MM.1S (cell line): ENCODE measurements at regions not wholly inside any gene's neighbourhood (a gene's known extent, or its start where the extent isn't known, plus 50 kb on each side); places are given as distances from the start of the nearest gene placed in this dataset.

Experiments used
- DNase-seq: peaks from one replicate; pipeline ENCODE4 v3.0.0-alpha.2; 2015
- H2AFZ ChIP-seq: fragments of 300-600 bp; sonication (generic); 2 replicates; pipeline ENCODE4 v1.6.0; 2016; ENCODE audit warnings: antibody characterized with exemption, low read length
- H3F3A ChIP-seq: fragments of 300-600 bp; sonication (generic); 2 replicates; pipeline ENCODE4 v1.6.1; 2016; ENCODE audit warnings: mild to moderate bottlenecking, antibody characterized with exemption, low read length, moderate library complexity, mixed read lengths; ENCODE audit not compliant: insufficient read depth
- H3K27ac ChIP-seq: fragments of 300-600 bp; sonication (generic); 2 replicates; pipeline ENCODE4 v1.5.1; 2016; ENCODE audit warnings: mild to moderate bottlenecking, low read length
- H3K27me3 ChIP-seq: fragments of 300-600 bp; sonication (generic); replicated peaks from 2 replicates; pipeline ENCODE4 v1.6.0; 2016; ENCODE audit warnings: low read length; ENCODE audit not compliant: insufficient read depth
- H3K36me3 ChIP-seq: fragments of 300-600 bp; sonication (generic); replicated peaks from 2 replicates; pipeline ENCODE4 v1.6.1; 2016; ENCODE audit warnings: mild to moderate bottlenecking, low read length, mixed read lengths; ENCODE audit not compliant: insufficient read depth
- H3K4me1 ChIP-seq: fragments of 300-600 bp; sonication (generic); 2 replicates; pipeline ENCODE4 v1.6.1; 2016; ENCODE audit warnings: low read length, mixed read lengths
- H3K4me2 ChIP-seq: fragments of 300-600 bp; sonication (generic); 2 replicates; pipeline ENCODE4 v1.6.0; 2016; ENCODE audit warnings: low read depth, low read length
- H3K4me3 ChIP-seq: fragments of 300-600 bp; sonication (generic); 2 replicates; pipeline ENCODE4 v1.5.1; 2016; ENCODE audit warnings: low read length, mixed read lengths
- H3K79me2 ChIP-seq: fragments of 300-600 bp; sonication (generic); 2 replicates; pipeline ENCODE4 v1.6.1; 2016; ENCODE audit warnings: mixed run types, low read length, mixed read lengths
- H3K9ac ChIP-seq: fragments of 300-600 bp; sonication (generic); 2 replicates; pipeline ENCODE4 v1.6.1; 2016; ENCODE audit warnings: low read length, mixed read lengths
- H3K9me2 ChIP-seq: fragments of 300-600 bp; sonication (generic); replicated peaks from 2 replicates; pipeline ENCODE4 v1.6.1; 2016; ENCODE audit warnings: mild to moderate bottlenecking, low read length, mixed read lengths; ENCODE audit not compliant: insufficient read depth
- H3K9me3 ChIP-seq: fragments of 300-600 bp; sonication (generic); replicated peaks from 2 replicates; pipeline ENCODE4 v1.6.1; 2016; ENCODE audit warnings: mild to moderate bottlenecking, low read length, mixed read lengths; ENCODE audit not compliant: insufficient read depth
- H4K20me1 ChIP-seq: fragments of 300-600 bp; sonication (generic); 2 replicates; pipeline ENCODE4 v1.6.1; 2016; ENCODE audit warnings: mild to moderate bottlenecking, low read length, moderate library complexity, mixed read lengths; ENCODE audit not compliant: insufficient read depth
- CTCF ChIP-seq: fragments of 300-600 bp; sonication (generic); IDR thresholded peaks from 2 replicates; pipeline ENCODE4 v1.5.1; 2016; ENCODE audit warnings: antibody characterized with exemption, low read length, mixed read lengths
- EZH2 ChIP-seq: fragments of 300-600 bp; sonication (generic); optimal IDR thresholded peaks from 2 replicates; pipeline ENCODE3; 2017; ENCODE audit warnings: low read depth, mild to moderate bottlenecking, antibody characterized with exemption, low read length, mixed read lengths
- EZH2phosphoT487 ChIP-seq: fragments of 300-600 bp; sonication (generic); IDR thresholded peaks from 2 replicates; pipeline ENCODE4 v1.6.1; 2018; ENCODE audit warnings: antibody characterized with exemption, low read length

GRCh38 chr21:41627428-41627827, 119.5 kb upstream of the TMPRSS2 start:
- Histone ChIP-seq H3K4me1 (no peaks in the 10 kb centered on the region), H3K9ac (no peak overlapping the region), H3K9me3 (no peaks in the 10 kb centered on the region), H3K4me2 (no peak overlapping the region), H3K79me2 (no peaks in the 10 kb centered on the region), H3K4me3 (no peak overlapping the region), H4K20me1 (no peaks in the 10 kb centered on the region), H3K36me3 (no peaks in the 10 kb centered on the region), H3K9me2 (no peaks in the 10 kb centered on the region), H2AFZ (no peak overlapping the region), H3K27ac (no peak overlapping the region), H3F3A (no peaks in the 10 kb centered on the region), H3K27me3 (peaks cover 96% of the 10 kb centered on the region)
- no peak for TF ChIP-seq EZH2phosphoT487
- no peak for TF ChIP-seq CTCF
- TF ChIP-seq EZH2: no peak
- no peak for DNase-seq

- H4K20me1 ChIP-seq: no peaks in the 10 kb centered on the region
- peaks cover 98% of the 10 kb centered on the region for H3K27me3 ChIP-seq
- H3K4me2 ChIP-seq: no peak overlapping the region
- H3K9me2 ChIP-seq: no peaks in the 10 kb centered on the region
- no peak overlapping the region for H2AFZ ChIP-seq
- no peak for TF ChIP-seq CTCF
- no peak for TF ChIP-seq EZH2
- no peak for TF ChIP-seq EZH2phosphoT487
- H3F3A ChIP-seq: no peaks in the 10 kb centered on the region
- H3K79me2 ChIP-seq: no peaks in the 10 kb centered on the region
- no peaks in the 10 kb centered on the region for H3K9me3 ChIP-seq
- DNase-seq: no peak
- no peak overlapping the region for H3K27ac ChIP-seq
- no peak overlapping the region for H3K9ac ChIP-seq
- no peak overlapping the region for H3K4me3 ChIP-seq
- no peaks in the 10 kb centered on the region for H3K36me3 ChIP-seq
- H3K4me1 ChIP-seq: no peaks in the 10 kb centered on the region
These were observed 118.1 kb upstream of the TMPRSS2 start for GRCh38 chr21:41626021-41626420.

GRCh38 chr21:41625428-41625827, 117.5 kb upstream of the TMPRSS2 start:
- Histone ChIP-seq H3K9ac (no peak overlapping the region), H3K36me3 (no peaks in the 10 kb centered on the region), H3K4me1 (no peaks in the 10 kb centered on the region), H3K79me2 (no peaks in the 10 kb centered on the region), H3K27ac (no peak overlapping the region), H4K20me1 (no peaks in the 10 kb centered on the region), H3K4me3 (no peak overlapping the region), H3F3A (no peaks in the 10 kb centered on the region), H3K9me2 (no peaks in the 10 kb centered on the region), H3K4me2 (no peak overlapping the region), H2AFZ (no peak overlapping the region), H3K9me3 (no peaks in the 10 kb centered on the region), H3K27me3 (peaks cover 98% of the 10 kb centered on the region)
- DNase-seq: no peak
- TF ChIP-seq CTCF (no peak), EZH2phosphoT487 (no peak), EZH2 (no peak)
